Dendritic cell treated with granulocyte-macrophage colony-stimulating factor and Interleukin-4, amounts not matched to agents 40 ng/mL and 50 ng/mL, for 4 days (primary cell): ENCODE measurements at regions not wholly inside any gene's neighbourhood (a gene's known extent, or its start where the extent isn't known, plus 50 kb on each side); places are given as distances from the start of the nearest gene placed in this dataset.
"Not testable (repeated sequence)": the region's sequence is repeated elsewhere in the genome, so short reads cannot be mapped to it uniquely, and the experiment has no call there.

Experiments used
- H3K27ac Mint-ChIP-seq: one replicate; pipeline ENCODE4 v1.8.0; 2022; ENCODE audit warnings: mild to moderate bottlenecking, mixed read lengths
- H3K27me3 Mint-ChIP-seq: one replicate; pipeline ENCODE4 v1.8.0; 2022; ENCODE audit warnings: mild to moderate bottlenecking, mixed read lengths
- H3K36me3 Mint-ChIP-seq: one replicate; pipeline ENCODE4 v1.8.0; 2022; ENCODE audit warnings: low read depth, mixed read lengths
- H3K4me1 Mint-ChIP-seq: one replicate; pipeline ENCODE4 v1.8.0; 2022; ENCODE audit warnings: low read depth, mixed read lengths
- H3K4me3 Mint-ChIP-seq: one replicate; pipeline ENCODE4 v1.8.0; 2022; ENCODE audit warnings: mild to moderate bottlenecking, moderate library complexity, mixed read lengths
- H3K9me3 Mint-ChIP-seq: one replicate; pipeline ENCODE4 v1.8.0; 2022; ENCODE audit warnings: mixed read lengths
- intact Hi-C: fragments of 100-400 bp; cut with micrococcal nuclease; formaldehyde crosslinking; loops from one replicate; pipeline ENCODE4 v1.15.0; 2022

GRCh38 chr15:99873451-99873850, 140.2 kb upstream of the LYSMD4 start:
- no peak overlapping the region for H3K27ac Mint-ChIP-seq
- no peaks in the 10 kb centered on the region for H3K4me1 Mint-ChIP-seq
- no peaks in the 10 kb centered on the region for H3K27me3 Mint-ChIP-seq
- H3K9me3 Mint-ChIP-seq, result no peaks in the 10 kb centered on the region
- intact Hi-C loops, result no loop called here
- H3K4me3 Mint-ChIP-seq, result no peak overlapping the region
- H3K36me3 Mint-ChIP-seq, result no peaks in the 10 kb centered on the region

GRCh38 chr15:99863550-99864198, 130.4 kb upstream of the LYSMD4 start:
- no peaks in the 10 kb centered on the region for H3K27me3 Mint-ChIP-seq
- intact Hi-C loops, result no loop called here
- no peaks in the 10 kb centered on the region for H3K36me3 Mint-ChIP-seq
- H3K4me1 Mint-ChIP-seq, result no peaks in the 10 kb centered on the region
- H3K4me3 Mint-ChIP-seq, result no peak overlapping the region
- no peak overlapping the region for H3K27ac Mint-ChIP-seq
- H3K9me3 Mint-ChIP-seq, result no peaks in the 10 kb centered on the region

- H3K27me3 Mint-ChIP-seq, result no peaks in the 10 kb centered on the region
- no peaks in the 10 kb centered on the region for H3K9me3 Mint-ChIP-seq
- H3K4me1 Mint-ChIP-seq, result no peaks in the 10 kb centered on the region
- intact Hi-C loops, result no loop called here
- H3K4me3 Mint-ChIP-seq, result no peak overlapping the region
- H3K36me3 Mint-ChIP-seq, result no peaks in the 10 kb centered on the region
- no peak overlapping the region for H3K27ac Mint-ChIP-seq
Measured at GRCh38 chr15:99857836-99858235, 124.6 kb upstream of the LYSMD4 start.

GRCh38 chr15:99850517-99850916, 117.3 kb upstream of the LYSMD4 start:
- no peaks in the 10 kb centered on the region for H3K9me3 Mint-ChIP-seq
- intact Hi-C loops, result no loop called here
- H3K27me3 Mint-ChIP-seq, result no peaks in the 10 kb centered on the region

GRCh38 chr15:99845009-99845408, 111.8 kb upstream of the LYSMD4 start:
- no peaks in the 10 kb centered on the region for H3K36me3 Mint-ChIP-seq

More at GRCh38 chr15:99850517-99850916, 117.3 kb upstream of the LYSMD4 start:
- H3K4me1 Mint-ChIP-seq, result no peaks in the 10 kb centered on the region
- H3K4me3 Mint-ChIP-seq, result no peak overlapping the region
- no peaks in the 10 kb centered on the region for H3K36me3 Mint-ChIP-seq
- H3K27ac Mint-ChIP-seq, result no peak overlapping the region

GRCh38 chr15:99844150-99844549, 110.9 kb upstream of the LYSMD4 start:
- intact Hi-C loops, result no loop called here
- Mint-ChIP-seq H3K27me3 (no peaks in the 10 kb centered on the region), H3K36me3 (no peaks in the 10 kb centered on the region), H3K27ac (no peak overlapping the region), H3K9me3 (no peaks in the 10 kb centered on the region), H3K4me3 (no peak overlapping the region), H3K4me1 (no peaks in the 10 kb centered on the region)

More at GRCh38 chr15:99845009-99845408, 111.8 kb upstream of the LYSMD4 start:
- intact Hi-C loops, result no loop called here
- Mint-ChIP-seq H3K4me1 (no peaks in the 10 kb centered on the region), H3K9me3 (no peaks in the 10 kb centered on the region), H3K27ac (no peak overlapping the region), H3K27me3 (no peaks in the 10 kb centered on the region), H3K4me3 (no peak overlapping the region)

GRCh38 chr15:99842071-99842470, 108.8 kb upstream of the LYSMD4 start:
- H3K27ac Mint-ChIP-seq, result no peak overlapping the region
- H3K9me3 Mint-ChIP-seq, result no peaks in the 10 kb centered on the region
- no peaks in the 10 kb centered on the region for H3K27me3 Mint-ChIP-seq
- H3K4me3 Mint-ChIP-seq, result no peak overlapping the region
- H3K36me3 Mint-ChIP-seq, result no peaks in the 10 kb centered on the region
- no peaks in the 10 kb centered on the region for H3K4me1 Mint-ChIP-seq
- intact Hi-C loops, result no loop called here

- H3K27me3 Mint-ChIP-seq, result no peaks in the 10 kb centered on the region
- H3K4me1 Mint-ChIP-seq, result no peaks in the 10 kb centered on the region
- no peak overlapping the region for H3K4me3 Mint-ChIP-seq
- H3K27ac Mint-ChIP-seq, result no peak overlapping the region
- peaks cover 8% of the 10 kb centered on the region for H3K9me3 Mint-ChIP-seq
- intact Hi-C loops, result no loop called here
- H3K36me3 Mint-ChIP-seq, result no peaks in the 10 kb centered on the region
Measured at GRCh38 chr15:99826157-99826780, 93.0 kb upstream of the LYSMD4 start.

GRCh38 chr15:99823346-99823745, 90.1 kb upstream of the LYSMD4 start:
- H3K4me3 Mint-ChIP-seq, result no peak overlapping the region

GRCh38 chr15:99819981-99820718, 86.9 kb upstream of the LYSMD4 start:
- Mint-ChIP-seq H3K36me3 (no peaks in the 10 kb centered on the region), H3K27me3 (no peaks in the 10 kb centered on the region), H3K4me1 (no peaks in the 10 kb centered on the region)

More at GRCh38 chr15:99823346-99823745, 90.1 kb upstream of the LYSMD4 start:
- Mint-ChIP-seq H3K4me1 (no peaks in the 10 kb centered on the region), H3K36me3 (no peaks in the 10 kb centered on the region), H3K9me3 (peaks cover 8% of the 10 kb centered on the region), H3K27me3 (no peaks in the 10 kb centered on the region), H3K27ac (no peak overlapping the region)
- intact Hi-C loops, result no loop called here

GRCh38 chr15:99818872-99819271, 85.6 kb upstream of the LYSMD4 start:
- intact Hi-C loops, result no loop called here
- Mint-ChIP-seq H3K27ac (no peak overlapping the region), H3K27me3 (no peaks in the 10 kb centered on the region), H3K4me1 (no peaks in the 10 kb centered on the region), H3K4me3 (no peak overlapping the region), H3K9me3 (peaks cover 3% of the 10 kb centered on the region), H3K36me3 (peaks cover 2% of the 10 kb centered on the region)

More at GRCh38 chr15:99819981-99820718, 86.9 kb upstream of the LYSMD4 start:
- Mint-ChIP-seq H3K27ac (no peak overlapping the region), H3K9me3 (peaks cover 8% of the 10 kb centered on the region), H3K4me3 (no peak overlapping the region)
- intact Hi-C loops, result no loop called here

- H3K9me3 Mint-ChIP-seq, H3K4me3 Mint-ChIP-seq, H3K27ac Mint-ChIP-seq, H3K27me3 Mint-ChIP-seq, H3K4me1 Mint-ChIP-seq, intact Hi-C loops: not testable (repeated sequence)
- peaks cover 13% of the 10 kb centered on the region for H3K36me3 Mint-ChIP-seq
Measured at GRCh38 chr15:99816862-99817261, 83.6 kb upstream of the LYSMD4 start.

- H3K4me1 Mint-ChIP-seq, H3K9me3 Mint-ChIP-seq, H3K27me3 Mint-ChIP-seq, H3K27ac Mint-ChIP-seq, intact Hi-C loops, H3K4me3 Mint-ChIP-seq: not testable (repeated sequence)
- peaks cover 13% of the 10 kb centered on the region for H3K36me3 Mint-ChIP-seq
Measured at GRCh38 chr15:99810663-99811062, 77.4 kb upstream of the LYSMD4 start.

- H3K27me3 Mint-ChIP-seq, H3K4me3 Mint-ChIP-seq, H3K27ac Mint-ChIP-seq, intact Hi-C loops, H3K9me3 Mint-ChIP-seq, H3K36me3 Mint-ChIP-seq, H3K4me1 Mint-ChIP-seq: not testable (repeated sequence)
Measured at GRCh38 chr15:99799854-99800250, 66.6 kb upstream of the LYSMD4 start.
